CD4-positive, CD25-positive, alpha-beta regulatory T cell (primary cell): ENCODE measurements at regions not wholly inside any gene's neighbourhood (a gene's known extent, or its start where the extent isn't known, plus 50 kb on each side); places are given as distances from the start of the nearest gene placed in this dataset.
A peak's percentile ranks its signal among the peaks of the same experiment; 100 is the strongest.

ENCODE experiments used
- ATAC-seq, 2 donors: fragments of 150-1000 bp; cut with Tn5 transposase; one replicate each; pipeline ENCODE4 v1.10.0; 2021; ENCODE audit warnings: low read depth in 2 of 2, moderate number of reproducible peaks in 2 of 2, moderate library complexity in 1 of 2
- DNase-seq, 3 donors: peaks; one replicate each; pipeline versions ENCODE4 v3.0.0 to v3.0.0-alpha.2; 2012 to 2022; ENCODE audit warnings: mixed read lengths in 1 of 3
- H3K27ac ChIP-seq: one replicate; pipeline ENCODE4 v1.7.0; 2013; ENCODE audit warnings: mild to moderate bottlenecking, low read length; ENCODE audit not compliant: insufficient read depth, poor library complexity, severe bottlenecking
- H3K27me3 ChIP-seq: one replicate; pipeline ENCODE4 v1.7.0; 2013; ENCODE audit warnings: low read length; ENCODE audit not compliant: control insufficient read depth, insufficient read depth
- H3K36me3 ChIP-seq: one replicate; pipeline ENCODE4 v1.7.0; 2013; ENCODE audit warnings: mild to moderate bottlenecking, low read length, moderate library complexity; ENCODE audit not compliant: control insufficient read depth, insufficient read depth
- H3K4me1 ChIP-seq: 2 replicates; pipeline ENCODE4 v1.7.0; 2013; ENCODE audit warnings: mild to moderate bottlenecking, low read length; ENCODE audit not compliant: insufficient read depth, control insufficient read depth, poor library complexity, severe bottlenecking
- H3K4me3 ChIP-seq: one replicate; pipeline ENCODE4 v1.7.0; 2013; ENCODE audit warnings: low read depth, mild to moderate bottlenecking, low read length, moderate library complexity
- H3K9me3 ChIP-seq, 2 experiments: 1 replicate in 1 of 2; 2 replicates in 1 of 2; pipeline ENCODE4 v1.7.0; 2013; ENCODE audit warnings: low read length in 2 of 2, mild to moderate bottlenecking in 1 of 2, moderate library complexity in 1 of 2; ENCODE audit not compliant: control insufficient read depth in 2 of 2
- H3K27ac Mint-ChIP-seq, 3 donors: one replicate each; pipeline ENCODE4 v1.8.0; 2020 to 2022; ENCODE audit warnings: mild to moderate bottlenecking in 3 of 3, mixed read lengths in 3 of 3, moderate library complexity in 2 of 3
- H3K27me3 Mint-ChIP-seq: one replicate; pipeline ENCODE4 v1.8.0; 2022; ENCODE audit warnings: mild to moderate bottlenecking, mixed read lengths
- H3K36me3 Mint-ChIP-seq: one replicate; pipeline ENCODE4 v1.8.0; 2020; ENCODE audit warnings: mixed read lengths
- H3K4me1 Mint-ChIP-seq, 4 donors: one replicate each; pipeline ENCODE4 v1.8.0; 2020 to 2022; ENCODE audit warnings: mixed read lengths in 4 of 4, mild to moderate bottlenecking in 1 of 4
- H3K4me3 Mint-ChIP-seq, 4 donors: one replicate each; pipeline ENCODE4 v1.8.0; 2020 to 2022; ENCODE audit warnings: mild to moderate bottlenecking in 4 of 4, mixed read lengths in 4 of 4, moderate library complexity in 3 of 4
- H3K9me3 Mint-ChIP-seq, 7 donors: one replicate each; pipeline ENCODE4 v1.8.0; 2020 to 2022; ENCODE audit warnings: mixed read lengths in 7 of 7, mild to moderate bottlenecking in 3 of 7, moderate library complexity in 2 of 7

DNA sequence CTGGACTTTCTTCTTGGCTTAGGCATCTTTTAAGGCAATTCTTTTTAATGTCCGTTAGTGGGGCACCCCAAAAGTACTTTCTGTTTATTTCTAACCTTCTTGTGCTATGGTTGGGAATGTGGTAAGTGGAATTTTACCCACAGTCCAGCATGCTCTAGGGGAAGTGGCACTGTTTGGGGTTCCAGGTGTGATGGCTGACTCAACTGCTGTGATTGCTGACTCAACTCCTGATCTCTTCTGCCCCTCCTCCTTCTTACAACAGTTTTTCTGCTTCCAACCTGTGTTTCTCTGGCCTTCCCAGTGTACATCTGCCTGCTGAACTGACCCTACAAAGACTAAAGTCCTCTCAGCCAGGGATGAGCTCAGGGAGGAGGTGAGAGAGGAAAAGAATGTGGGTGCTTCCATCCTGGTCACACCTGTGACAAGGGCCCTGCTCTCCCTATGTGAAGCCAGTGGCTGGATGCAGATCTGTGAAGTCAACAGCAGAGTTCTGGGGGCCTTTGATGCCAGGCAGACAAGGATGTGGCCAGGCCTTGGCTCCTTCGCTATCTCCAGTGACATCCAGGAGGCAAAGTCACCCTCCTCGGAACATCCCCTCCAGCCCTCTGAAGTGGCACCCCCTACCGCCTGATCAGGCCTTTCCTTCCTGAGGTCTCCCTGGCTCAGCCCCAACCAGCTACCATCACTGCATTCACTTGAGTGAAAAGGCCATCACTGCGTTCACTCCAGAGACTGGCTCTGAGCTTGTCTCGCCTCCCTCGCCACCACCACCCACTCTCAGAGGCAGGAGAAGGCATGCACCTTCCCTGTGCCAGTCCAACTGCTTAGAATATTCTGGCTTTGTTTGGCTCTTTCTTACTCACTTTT, 72.2 kb downstream of the C5orf15 start:
- Histone ChIP-seq H3K27ac (no peak overlapping the region), H3K4me1 (no peaks in the 10 kb centered on the region), H3K9me3 (no peaks in the 10 kb centered on the region), H3K36me3 (no peaks in the 10 kb centered on the region), H3K27me3 (no peaks in the 10 kb centered on the region), H3K4me3 (no peak overlapping the region)
- no peaks in the 10 kb centered on the region for H3K4me1 Mint-ChIP-seq
- H3K27ac Mint-ChIP-seq, result no peak overlapping the region
- peaks cover 0 to 2% (median 0%) of the 10 kb centered on the region in 7 donors for H3K9me3 Mint-ChIP-seq
- no peak overlapping the region for H3K4me3 Mint-ChIP-seq
- no peaks in the 10 kb centered on the region for H3K36me3 Mint-ChIP-seq
- ATAC-seq, result no peak
- peaks cover 12% of the 10 kb centered on the region for H3K27me3 Mint-ChIP-seq
- DNase-seq, result no peak

DNA sequence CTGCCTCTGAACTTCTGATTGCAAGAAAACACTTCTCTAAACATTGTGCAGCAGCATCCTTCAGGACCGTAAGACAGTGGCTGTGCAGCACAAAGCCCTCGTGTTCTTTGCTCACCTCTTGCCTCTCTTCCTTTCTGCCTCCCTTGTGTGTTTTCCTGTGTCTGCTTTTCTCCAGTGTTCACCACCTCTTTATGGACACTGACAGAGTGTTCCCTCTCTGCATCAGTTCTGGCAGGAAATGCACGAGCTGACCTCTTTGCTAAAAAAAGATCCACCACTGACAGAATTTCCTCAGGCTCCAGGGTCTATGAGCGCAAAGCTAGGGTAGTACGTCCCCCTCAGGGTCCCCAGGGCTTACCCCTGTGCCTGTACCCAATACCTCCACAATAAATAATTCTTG, 74.3 kb downstream of the C5orf15 start:
- Mint-ChIP-seq H3K4me1 (no peaks in the 10 kb centered on the region), H3K9me3 (peaks cover 0 to 2% (median 0%) of the 10 kb centered on the region in 7 donors), H3K36me3 (no peaks in the 10 kb centered on the region), H3K4me3 (no peak overlapping the region), H3K27me3 (peaks cover 16% of the 10 kb centered on the region), H3K27ac (peak overlapping the region in 1 of 3 donors; percentile 40)
- Histone ChIP-seq H3K27me3 (no peaks in the 10 kb centered on the region), H3K9me3 (no peaks in the 10 kb centered on the region), H3K36me3 (no peaks in the 10 kb centered on the region), H3K4me1 (no peaks in the 10 kb centered on the region), H3K4me3 (no peak overlapping the region), H3K27ac (no peak overlapping the region)
- ATAC-seq (no peak), DNase-seq (no peak)

DNA sequence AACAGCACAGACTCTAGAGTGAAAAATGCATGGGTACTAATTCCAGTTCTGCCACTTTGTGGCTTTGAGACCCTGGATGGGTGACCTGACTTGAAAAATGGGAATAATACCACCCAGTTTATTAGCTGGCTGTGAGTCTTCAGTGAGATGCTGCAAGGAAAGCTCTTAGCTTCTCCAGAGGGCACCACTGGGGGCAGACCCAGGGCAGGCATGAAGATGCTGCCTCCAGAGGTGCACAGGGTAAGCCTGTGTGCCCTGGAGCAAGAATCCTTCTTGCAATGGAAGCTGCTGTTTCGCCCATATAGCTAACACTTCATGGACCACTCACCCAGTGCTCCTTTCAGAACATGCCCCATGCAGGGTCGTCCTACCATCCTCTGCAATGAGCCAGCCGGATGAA, 75.7 kb downstream of the C5orf15 start:
- no peak overlapping the region for H3K27ac Mint-ChIP-seq
- DNase-seq (no peak), ATAC-seq (no peak)
- Histone ChIP-seq H3K4me3 (no peak overlapping the region), H3K4me1 (no peaks in the 10 kb centered on the region), H3K27me3 (no peaks in the 10 kb centered on the region), H3K9me3 (no peaks in the 10 kb centered on the region), H3K36me3 (no peaks in the 10 kb centered on the region), H3K27ac (no peak overlapping the region)
- peaks cover 0 to 2% (median 0%) of the 10 kb centered on the region in 7 donors for H3K9me3 Mint-ChIP-seq
- no peak overlapping the region for H3K4me3 Mint-ChIP-seq
- peaks cover 16% of the 10 kb centered on the region for H3K27me3 Mint-ChIP-seq
- H3K36me3 Mint-ChIP-seq, result no peaks in the 10 kb centered on the region
- no peaks in the 10 kb centered on the region for H3K4me1 Mint-ChIP-seq

DNA sequence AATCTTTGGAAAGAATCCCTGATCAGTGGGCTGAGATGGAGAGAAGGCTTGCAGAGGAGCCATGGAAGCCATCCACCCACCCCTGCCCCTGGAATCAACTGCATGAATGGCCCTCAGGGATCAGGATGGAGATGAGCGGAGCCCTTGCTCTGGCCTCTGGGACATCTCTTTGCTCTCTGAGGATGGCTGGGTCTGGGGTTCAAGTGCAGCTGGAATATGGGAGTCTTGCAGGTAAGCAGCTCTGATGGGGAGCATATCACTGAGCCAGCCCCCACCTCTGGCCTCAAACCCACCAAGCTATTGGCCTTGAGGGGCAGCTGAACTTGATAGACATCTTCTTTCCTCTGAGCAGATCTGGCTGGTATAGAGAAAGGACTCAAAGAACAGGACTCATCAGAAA, 76.1 kb downstream of the C5orf15 start:
- Histone ChIP-seq H3K27ac (no peak overlapping the region), H3K27me3 (no peaks in the 10 kb centered on the region), H3K9me3 (no peaks in the 10 kb centered on the region), H3K4me3 (no peak overlapping the region), H3K4me1 (no peaks in the 10 kb centered on the region), H3K36me3 (no peaks in the 10 kb centered on the region)
- DNase-seq, result no peak
- Mint-ChIP-seq H3K27ac (no peak overlapping the region), H3K4me3 (no peak overlapping the region), H3K36me3 (no peaks in the 10 kb centered on the region), H3K9me3 (peaks cover 0 to 2% (median 0%) of the 10 kb centered on the region in 7 donors), H3K4me1 (no peaks in the 10 kb centered on the region), H3K27me3 (peaks cover 16% of the 10 kb centered on the region)
- no peak for ATAC-seq

DNA sequence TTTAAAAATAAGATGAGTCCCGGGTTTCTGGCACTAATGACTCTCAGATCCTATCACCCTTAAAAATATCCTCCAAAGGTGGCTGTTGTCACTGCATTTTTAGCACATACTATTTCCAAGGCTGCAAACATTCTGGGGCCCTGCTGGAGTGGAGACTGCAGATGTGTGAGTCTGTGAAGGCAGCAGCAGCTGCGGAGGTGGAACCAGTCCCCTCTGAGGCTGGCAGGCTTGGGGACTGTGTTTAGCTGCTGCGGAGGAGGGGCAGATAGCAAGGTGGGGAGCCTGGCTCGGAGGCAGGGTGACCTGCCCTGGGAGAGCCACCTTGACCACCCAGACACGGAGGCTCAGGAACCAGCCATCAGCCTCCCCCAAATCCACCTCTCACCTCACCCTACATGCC, 77.0 kb downstream of the C5orf15 start:
- H3K27ac ChIP-seq, result no peak overlapping the region
- no peaks in the 10 kb centered on the region for H3K4me1 ChIP-seq
- H3K36me3 ChIP-seq, result no peaks in the 10 kb centered on the region
- DNase-seq (no peak), ATAC-seq (no peak)
- H3K4me3 Mint-ChIP-seq, result no peak overlapping the region
- no peaks in the 10 kb centered on the region for H3K36me3 Mint-ChIP-seq
- H3K9me3 Mint-ChIP-seq, result peaks cover 0 to 2% (median 0%) of the 10 kb centered on the region in 7 donors
- no peak overlapping the region for H3K27ac Mint-ChIP-seq
- no peaks in the 10 kb centered on the region for H3K9me3 ChIP-seq
- peaks cover 8% of the 10 kb centered on the region for H3K27me3 Mint-ChIP-seq
- no peaks in the 10 kb centered on the region for H3K4me1 Mint-ChIP-seq
- H3K4me3 ChIP-seq, result no peak overlapping the region
- H3K27me3 ChIP-seq, result no peaks in the 10 kb centered on the region

DNA sequence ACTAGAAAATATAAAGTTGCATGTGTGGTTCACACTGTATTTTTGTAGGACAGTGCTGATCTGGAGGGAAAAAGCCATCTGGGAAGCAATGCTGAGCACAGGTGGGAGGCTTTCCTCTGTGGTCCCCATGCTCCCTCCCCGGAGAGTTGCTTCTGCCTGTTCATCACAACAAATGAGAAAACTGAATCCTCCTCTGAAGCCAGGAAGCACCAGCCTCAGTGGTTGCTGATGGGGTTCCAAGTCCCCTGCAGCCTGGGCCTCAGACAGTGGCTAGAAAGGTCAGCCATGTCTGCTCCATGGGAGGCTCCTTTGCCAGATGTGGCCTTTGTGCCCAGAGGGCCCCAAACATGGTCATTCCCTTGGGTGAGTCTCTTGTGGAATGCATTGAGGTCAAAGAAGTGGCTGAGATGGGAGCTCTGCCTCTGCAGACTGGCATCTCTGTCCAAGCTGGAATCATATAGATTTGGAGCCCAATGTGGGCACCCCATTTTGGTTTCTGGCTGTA, 77.6 kb downstream of the C5orf15 start:
- no peaks in the 10 kb centered on the region for H3K36me3 Mint-ChIP-seq
- no peak overlapping the region for H3K27ac Mint-ChIP-seq
- no peak overlapping the region for H3K4me3 Mint-ChIP-seq
- Histone ChIP-seq H3K27me3 (no peaks in the 10 kb centered on the region), H3K36me3 (no peaks in the 10 kb centered on the region), H3K4me1 (no peaks in the 10 kb centered on the region), H3K27ac (no peak overlapping the region), H3K9me3 (no peaks in the 10 kb centered on the region), H3K4me3 (no peak overlapping the region)
- H3K27me3 Mint-ChIP-seq, result peaks cover 8% of the 10 kb centered on the region
- H3K9me3 Mint-ChIP-seq, result peaks cover 0 to 2% (median 0%) of the 10 kb centered on the region in 7 donors
- no peak for ATAC-seq
- H3K4me1 Mint-ChIP-seq, result no peaks in the 10 kb centered on the region
- no peak for DNase-seq

DNA sequence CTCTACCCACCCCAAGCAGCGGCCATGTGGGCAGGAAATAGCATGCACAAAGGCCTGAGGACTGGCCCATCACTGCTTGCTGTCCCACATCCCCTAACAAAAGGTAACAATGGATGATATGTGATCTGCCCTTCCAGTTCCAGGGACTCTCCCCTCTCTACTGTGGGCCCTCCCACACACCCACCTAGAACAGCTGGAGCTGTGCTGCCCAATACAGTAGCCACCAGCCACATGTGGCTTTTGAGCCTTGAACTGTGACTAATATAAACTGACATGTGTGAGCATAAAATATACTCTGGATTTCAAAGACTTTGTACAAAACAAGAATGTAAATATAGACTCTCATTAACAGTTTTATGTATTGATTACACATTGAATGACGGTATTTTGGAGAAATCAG, 78.1 kb downstream of the C5orf15 start:
- no peaks in the 10 kb centered on the region for H3K4me1 ChIP-seq
- no peak overlapping the region for H3K4me3 ChIP-seq
- H3K4me3 Mint-ChIP-seq, result no peak overlapping the region
- no peaks in the 10 kb centered on the region for H3K9me3 Mint-ChIP-seq
- ATAC-seq (no peak), DNase-seq (no peak)
- H3K9me3 ChIP-seq, result no peaks in the 10 kb centered on the region
- H3K36me3 Mint-ChIP-seq, result no peaks in the 10 kb centered on the region
- no peak overlapping the region for H3K27ac ChIP-seq
- no peaks in the 10 kb centered on the region for H3K4me1 Mint-ChIP-seq
- H3K36me3 ChIP-seq, result no peaks in the 10 kb centered on the region
- no peak overlapping the region for H3K27ac Mint-ChIP-seq
- peaks cover 8% of the 10 kb centered on the region for H3K27me3 Mint-ChIP-seq
- H3K27me3 ChIP-seq, result no peaks in the 10 kb centered on the region
